CD4-positive, alpha-beta T cell (primary cell): ENCODE measurements at regions not wholly inside any gene's neighbourhood (a gene's known extent, or its start where the extent isn't known, plus 50 kb on each side); places are given as distances from the start of the nearest gene placed in this dataset.

Experiments used
- ATAC-seq: fragments of 200-7000 bp; cut with Tn5 transposase; one replicate; pipeline ENCODE4 v1.10.0; 2022; ENCODE audit warnings: mild to moderate bottlenecking; ENCODE audit not compliant: poor library complexity
- CTCF ChIA-PET: fragments of 350-600 bp; sonication (Branson Sonifier 250); formaldehyde crosslinking; loops from one replicate; lab custom pipeline; 2021; ENCODE audit warnings: antibody characterized with exemption, inconsistent platforms; lab: Charles Lee
- POLR2A ChIA-PET: fragments of 350-600 bp; sonication (Branson Sonifier 250); formaldehyde crosslinking; loops from one replicate; lab custom pipeline; 2021; ENCODE audit warnings: antibody characterized with exemption, inconsistent platforms; lab: Charles Lee
- DNase-seq, 14 experiments: peaks; one replicate each; pipeline ENCODE4 v3.0.0-alpha.2; 2013 to 2020; ENCODE audit warnings: mixed read lengths in 2 of 14
- H3K27ac ChIP-seq, 2 donors: one replicate each; pipeline versions ENCODE4 v1.5.1 to v1.7.0; 2013; ENCODE audit warnings: low read length in 2 of 2, low read depth in 1 of 2, mild to moderate bottlenecking in 1 of 2
- H3K27me3 ChIP-seq, 2 experiments: 1 replicate in 1 of 2; 2 replicates in 1 of 2; pipeline versions ENCODE4 v1.6.1 to v1.7.0; 2013; ENCODE audit warnings: low read length in 2 of 2, control low read depth in 1 of 2, mild to moderate bottlenecking in 1 of 2, moderate library complexity in 1 of 2; ENCODE audit not compliant: insufficient read depth in 2 of 2, control insufficient read depth in 1 of 2
- H3K36me3 ChIP-seq: one replicate; pipeline ENCODE4 v1.6.1; 2013; ENCODE audit warnings: low read length, control low read depth; ENCODE audit not compliant: insufficient read depth
- H3K4me1 ChIP-seq: one replicate; pipeline ENCODE4 v1.6.1; 2013; ENCODE audit warnings: low read length, control low read depth; ENCODE audit not compliant: insufficient read depth
- H3K4me3 ChIP-seq: one replicate; pipeline ENCODE4 v1.5.1; 2013; ENCODE audit warnings: mild to moderate bottlenecking, low read length, moderate library complexity
- H3K9me3 ChIP-seq, 2 experiments: 1 replicate in 1 of 2; 2 replicates in 1 of 2; pipeline versions ENCODE4 v1.6.1 to v1.7.0; 2013; ENCODE audit warnings: low read length in 2 of 2, mild to moderate bottlenecking in 2 of 2, control low read depth in 1 of 2, moderate library complexity in 1 of 2; ENCODE audit not compliant: control insufficient read depth in 1 of 2, insufficient read depth in 1 of 2
- H3K27ac Mint-ChIP-seq: one replicate; pipeline ENCODE4 v1.8.0; 2020; ENCODE audit warnings: mixed read lengths
- H3K27me3 Mint-ChIP-seq: one replicate; pipeline ENCODE4 v1.8.0; 2021; ENCODE audit warnings: mixed read lengths
- H3K36me3 Mint-ChIP-seq: one replicate; pipeline ENCODE4 v1.8.0; 2021; ENCODE audit warnings: low read depth, mixed read lengths
- H3K4me1 Mint-ChIP-seq: one replicate; pipeline ENCODE4 v1.8.0; 2021; ENCODE audit warnings: low read depth, mixed read lengths
- H3K4me3 Mint-ChIP-seq: one replicate; pipeline ENCODE4 v1.8.0; 2020; ENCODE audit warnings: mild to moderate bottlenecking, mixed read lengths
- H3K9me3 Mint-ChIP-seq: one replicate; pipeline ENCODE4 v1.8.0; 2020; ENCODE audit warnings: mixed read lengths
- CTCF ChIP-seq: fragments of 200-600 bp; IDR thresholded peaks from one replicate; pipeline ENCODE4 v1.8.0; 2022; ENCODE audit warnings: antibody characterized with exemption, mild to moderate bottlenecking
- intact Hi-C, 2 experiments: fragments of 100-400 bp; cut with DNase I in 1 of 2; cut with micrococcal nuclease in 1 of 2; formaldehyde crosslinking; loops; one replicate each; pipeline versions ENCODE4 v1.15.1 to v1.9.0; 2023 to 2025; cut with DNase I, micrococcal nuclease

DNA sequence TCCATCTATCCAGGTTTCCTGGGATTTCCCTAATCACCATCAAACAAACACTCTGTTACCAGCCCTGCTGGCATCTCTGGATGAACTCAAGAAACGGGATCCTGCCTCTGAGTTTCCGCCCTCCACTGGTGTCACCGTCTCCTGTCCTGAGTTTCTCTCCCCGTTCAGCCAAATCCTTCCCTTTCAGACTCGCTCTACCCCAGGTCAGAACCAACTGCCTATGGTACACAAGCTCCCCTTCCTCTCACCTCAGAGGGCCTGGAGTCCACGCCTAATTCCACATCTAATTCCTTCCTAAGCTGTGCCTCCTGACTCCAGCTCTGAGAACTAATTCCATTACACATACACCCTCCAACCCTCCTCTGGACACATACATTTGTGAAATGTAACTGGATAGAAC is 96.1 kb downstream of the SHANK2 start:
- Histone ChIP-seq H3K27me3 (peaks cover 0 to 4% of the 10 kb centered on the region in 2 experiments), H3K36me3 (no peaks in the 10 kb centered on the region), H3K27ac (no peak overlapping the region), H3K9me3 (peaks cover 0 to 4% of the 10 kb centered on the region in 2 experiments), H3K4me3 (no peak overlapping the region), H3K4me1 (no peaks in the 10 kb centered on the region)
- DNase-seq (no peak), ATAC-seq (no peak)
- no peaks in the 10 kb centered on the region for H3K9me3 Mint-ChIP-seq
- H3K27ac Mint-ChIP-seq, result no peak overlapping the region
- intact Hi-C loops, result no loop called here
- peaks cover 33% of the 10 kb centered on the region for H3K27me3 Mint-ChIP-seq
- H3K4me1 Mint-ChIP-seq, result no peaks in the 10 kb centered on the region
- no peaks in the 10 kb centered on the region for H3K36me3 Mint-ChIP-seq
- no peak for TF ChIP-seq CTCF
- no peak overlapping the region for H3K4me3 Mint-ChIP-seq
- POLR2A ChIA-PET, result no interaction called here
- CTCF ChIA-PET, result no interaction called here

- Mint-ChIP-seq H3K27ac (no peak overlapping the region), H3K27me3 (peaks cover 30% of the 10 kb centered on the region), H3K4me1 (no peaks in the 10 kb centered on the region), H3K4me3 (no peak overlapping the region), H3K9me3 (no peaks in the 10 kb centered on the region), H3K36me3 (no peaks in the 10 kb centered on the region)
- DNase-seq, result no peak
- Histone ChIP-seq H3K4me3 (no peak overlapping the region), H3K9me3 (peaks cover 0 to 9% of the 10 kb centered on the region in 2 experiments), H3K27me3 (peaks cover 0 to 4% of the 10 kb centered on the region in 2 experiments), H3K4me1 (no peaks in the 10 kb centered on the region), H3K27ac (no peak overlapping the region), H3K36me3 (no peaks in the 10 kb centered on the region)
- intact Hi-C loops, result no loop called here
- no peak for TF ChIP-seq CTCF
- ATAC-seq, result no peak
- CTCF ChIA-PET, result no interaction called here
- POLR2A ChIA-PET, result no interaction called here
These were observed 96.5 kb downstream of the SHANK2 start for GRCh38 chr11:71155846-71156245.

DNA sequence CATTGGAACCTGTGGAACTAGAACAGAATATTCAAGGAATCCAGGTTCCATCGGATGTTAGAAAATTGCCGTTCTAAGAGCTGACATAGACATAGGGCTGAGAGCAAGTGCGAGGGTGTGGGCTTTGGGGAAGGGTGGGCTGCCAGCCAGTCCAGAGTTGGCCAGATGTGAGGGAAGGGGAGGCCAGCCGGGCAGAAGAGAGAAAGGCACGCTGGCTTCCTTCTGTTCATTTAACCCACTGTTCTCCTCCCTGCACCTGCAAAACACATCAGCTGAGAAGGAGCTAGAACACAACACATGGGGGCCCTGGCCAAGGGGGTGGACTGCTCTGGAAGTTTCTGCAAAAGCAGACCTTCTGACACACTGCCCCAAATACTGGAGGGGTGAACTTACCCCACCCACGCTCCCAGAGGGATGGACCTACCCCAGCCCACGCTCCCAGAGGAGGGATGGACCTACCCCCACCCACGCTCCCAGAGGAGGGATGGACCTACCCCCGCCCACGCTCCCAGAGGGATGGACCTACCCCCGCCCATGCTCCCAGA is 98.0 kb downstream of the SHANK2 start:
- Mint-ChIP-seq H3K27ac (no peak overlapping the region), H3K9me3 (no peaks in the 10 kb centered on the region), H3K36me3 (no peaks in the 10 kb centered on the region), H3K27me3 (peaks cover 29% of the 10 kb centered on the region), H3K4me3 (no peak overlapping the region), H3K4me1 (no peaks in the 10 kb centered on the region)
- H3K4me3 ChIP-seq, result no peak overlapping the region
- no peak for TF ChIP-seq CTCF
- no peak for DNase-seq
- ATAC-seq, result no peak
- ChIA-PET CTCF (no interaction called here), POLR2A (no interaction called here)
- intact Hi-C loops, result no loop called here
- peaks cover 0 to 10% of the 10 kb centered on the region in 2 experiments for H3K9me3 ChIP-seq
- no peak overlapping the region for H3K27ac ChIP-seq
- no peaks in the 10 kb centered on the region for H3K4me1 ChIP-seq
- no peaks in the 10 kb centered on the region for H3K36me3 ChIP-seq
- peaks cover 0 to 4% of the 10 kb centered on the region in 2 experiments for H3K27me3 ChIP-seq
